NB4 (cell line): ENCODE measurements at regions not wholly inside any gene's neighbourhood (a gene's known extent, or its start where the extent isn't known, plus 50 kb on each side); places are given as distances from the start of the nearest gene placed in this dataset.

Source experiments
- DNase-seq: peaks from one replicate; pipeline ENCODE4 v3.0.0; 2010; ENCODE audit warnings: low read depth
- H3K4me3 ChIP-seq: one replicate; pipeline ENCODE4 v1.5.1; 2011; ENCODE audit warnings: mild to moderate bottlenecking, low read depth, low read length, moderate library complexity
- MYC ChIP-seq: IDR thresholded peaks from 2 replicates; pipeline ENCODE4 v1.6.1; 2011; ENCODE audit warnings: low read depth, low read length
- POLR2A ChIP-seq: IDR thresholded peaks from 2 replicates; pipeline ENCODE4 v1.6.1; 2011; ENCODE audit warnings: mild to moderate bottlenecking; ENCODE audit not compliant: insufficient read length; ENCODE audit errors: extremely low read depth
- TF ChIP-seq, protein P1 (sequence below): IDR thresholded peaks from 2 replicates; pipeline ENCODE4 v1.6.1; 2011; ENCODE audit warnings: low read depth, low read length
- TF ChIP-seq, protein P2 (sequence below): IDR thresholded peaks from one replicate; pipeline ENCODE4 v1.5.1; 2012; ENCODE audit warnings: low read depth, low read length

DNA sequence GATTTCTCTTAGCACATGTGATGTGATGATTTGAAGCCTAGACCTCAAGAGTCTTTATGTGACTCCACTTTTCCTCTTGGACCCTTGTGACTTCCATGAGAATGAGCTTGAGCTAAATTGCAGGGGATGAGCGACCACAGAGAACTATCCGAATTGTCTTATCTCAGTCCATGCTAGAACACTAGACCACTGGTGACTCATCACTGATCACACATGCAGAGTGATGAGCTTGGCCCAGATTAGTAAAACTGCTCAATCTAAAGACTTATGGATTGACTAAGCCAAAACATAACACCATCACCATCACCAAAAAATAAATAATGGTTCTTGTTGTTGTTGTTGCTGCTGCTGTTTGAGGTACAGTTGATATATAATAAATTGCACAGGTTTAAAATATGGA is 114.1 kb upstream of the CFAP20DC start:
- no peak for TF ChIP-seq MYC
- no peak for TF ChIP-seq POLR2A
- TF ChIP-seq, protein P1, sequence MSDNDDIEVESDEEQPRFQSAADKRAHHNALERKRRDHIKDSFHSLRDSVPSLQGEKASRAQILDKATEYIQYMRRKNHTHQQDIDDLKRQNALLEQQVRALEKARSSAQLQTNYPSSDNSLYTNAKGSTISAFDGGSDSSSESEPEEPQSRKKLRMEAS, result no peak
- TF ChIP-seq, protein P2, sequence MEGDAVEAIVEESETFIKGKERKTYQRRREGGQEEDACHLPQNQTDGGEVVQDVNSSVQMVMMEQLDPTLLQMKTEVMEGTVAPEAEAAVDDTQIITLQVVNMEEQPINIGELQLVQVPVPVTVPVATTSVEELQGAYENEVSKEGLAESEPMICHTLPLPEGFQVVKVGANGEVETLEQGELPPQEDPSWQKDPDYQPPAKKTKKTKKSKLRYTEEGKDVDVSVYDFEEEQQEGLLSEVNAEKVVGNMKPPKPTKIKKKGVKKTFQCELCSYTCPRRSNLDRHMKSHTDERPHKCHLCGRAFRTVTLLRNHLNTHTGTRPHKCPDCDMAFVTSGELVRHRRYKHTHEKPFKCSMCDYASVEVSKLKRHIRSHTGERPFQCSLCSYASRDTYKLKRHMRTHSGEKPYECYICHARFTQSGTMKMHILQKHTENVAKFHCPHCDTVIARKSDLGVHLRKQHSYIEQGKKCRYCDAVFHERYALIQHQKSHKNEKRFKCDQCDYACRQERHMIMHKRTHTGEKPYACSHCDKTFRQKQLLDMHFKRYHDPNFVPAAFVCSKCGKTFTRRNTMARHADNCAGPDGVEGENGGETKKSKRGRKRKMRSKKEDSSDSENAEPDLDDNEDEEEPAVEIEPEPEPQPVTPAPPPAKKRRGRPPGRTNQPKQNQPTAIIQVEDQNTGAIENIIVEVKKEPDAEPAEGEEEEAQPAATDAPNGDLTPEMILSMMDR, result no peak
- H3K4me3 ChIP-seq, result no peak overlapping the region
- no peak for DNase-seq

DNA sequence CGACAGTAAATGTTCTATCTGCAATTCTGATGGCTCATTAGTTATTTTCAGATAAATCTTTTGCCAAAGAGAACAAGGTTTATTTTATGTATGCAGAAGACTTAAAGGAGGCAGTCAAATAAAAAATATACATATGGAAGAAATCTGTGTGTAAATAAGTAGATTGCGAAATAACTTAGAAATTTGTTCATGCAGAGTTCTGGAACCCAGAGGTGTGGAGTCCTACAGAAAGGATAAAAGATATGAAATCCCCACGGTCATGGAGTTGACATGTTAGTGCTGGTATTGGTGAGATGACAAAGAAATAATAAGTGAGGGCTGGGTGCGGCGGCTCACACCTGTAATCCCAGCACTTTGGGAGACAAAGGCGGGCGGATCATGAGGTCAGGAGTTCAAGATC is 111.2 kb upstream of the CFAP20DC start:
- H3K4me3 ChIP-seq, result no peak overlapping the region
- TF ChIP-seq MYC, result no peak
- no peak for TF ChIP-seq POLR2A
- TF ChIP-seq, protein P1, result no peak
- TF ChIP-seq, protein P2, result no peak
- DNase-seq, result no peak

DNA sequence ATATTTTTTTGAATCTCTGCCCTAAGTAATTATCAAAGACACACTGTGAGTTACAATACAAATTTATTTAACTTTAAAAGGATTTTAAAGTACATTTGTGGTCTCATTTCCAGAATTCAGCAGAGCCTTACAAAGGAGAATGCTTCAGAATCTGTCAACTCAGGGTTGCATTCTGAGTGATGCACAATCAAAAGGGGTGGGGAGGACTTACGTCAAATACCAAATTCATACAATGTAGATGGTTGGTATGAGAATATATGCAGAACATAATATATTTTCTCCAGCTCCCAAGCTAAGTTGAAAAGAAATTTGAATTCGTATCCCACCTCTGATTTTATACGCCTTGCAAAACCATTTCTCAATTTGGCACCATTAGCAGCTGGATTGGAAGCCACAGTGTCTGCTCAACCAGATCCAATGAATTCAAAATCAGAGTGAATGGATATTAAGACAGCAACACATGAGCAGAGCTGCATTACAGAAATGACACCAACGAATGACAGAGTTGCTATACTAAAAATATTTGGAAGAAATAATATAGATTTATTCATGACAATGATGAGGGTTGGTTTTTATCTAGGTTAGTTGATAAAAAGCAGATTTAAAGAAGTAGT is 110.4 kb upstream of the CFAP20DC start:
- TF ChIP-seq POLR2A (no peak), MYC (no peak)
- TF ChIP-seq, protein P2, result no peak
- TF ChIP-seq, protein P1, result no peak
- no peak for DNase-seq

DNA sequence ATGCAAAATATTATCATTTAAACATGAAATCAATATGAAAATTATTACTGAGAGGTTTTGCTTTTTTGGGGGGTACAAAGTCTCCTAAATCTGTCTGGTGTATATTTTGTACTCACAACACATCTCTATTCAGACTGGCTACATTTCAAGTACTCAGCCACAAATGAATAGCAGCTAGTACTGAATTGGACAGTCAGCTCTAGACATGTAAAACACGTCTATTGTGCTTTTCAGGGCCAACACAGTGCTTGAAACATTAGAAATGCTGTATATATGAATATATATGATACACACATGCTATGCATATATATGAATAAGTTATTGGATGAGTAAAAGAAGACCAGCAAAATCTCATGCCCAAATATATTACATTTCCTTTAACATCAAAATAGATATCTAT is 103.8 kb upstream of the CFAP20DC start:
- TF ChIP-seq POLR2A (no peak), MYC (no peak)
- TF ChIP-seq, protein P2, result no peak
- TF ChIP-seq, protein P1, result no peak
- H3K4me3 ChIP-seq, result no peak overlapping the region
- no peak for DNase-seq

More for the DNA sequence above, 110.4 kb upstream of the CFAP20DC start:
- H3K4me3 ChIP-seq, result no peak overlapping the region

DNA sequence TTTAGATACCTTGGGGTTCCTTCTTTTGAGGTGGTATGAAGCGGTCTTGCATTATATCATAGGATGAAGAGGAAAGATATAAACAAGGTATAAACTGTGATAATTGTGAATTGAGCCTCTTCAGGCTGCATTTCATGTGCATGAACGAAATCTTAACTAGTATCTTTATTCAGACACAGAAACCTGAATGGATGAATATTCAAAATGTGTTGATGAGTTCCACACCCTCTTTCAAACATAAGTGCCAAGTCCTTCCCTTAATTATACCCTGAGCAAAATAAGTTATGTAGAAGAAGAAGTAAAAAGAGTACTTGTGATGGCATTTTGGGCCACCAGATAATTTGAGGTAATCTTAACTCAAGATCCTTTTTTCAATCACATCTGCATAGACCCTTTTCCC is 103.1 kb upstream of the CFAP20DC start:
- TF ChIP-seq, protein P2, result no peak
- TF ChIP-seq MYC (no peak), POLR2A (no peak)
- TF ChIP-seq, protein P1, result no peak
- H3K4me3 ChIP-seq, result no peak overlapping the region
- DNase-seq, result no peak
